IMR-90 (cell line): ENCODE measurements at regions not wholly inside any gene's neighbourhood (a gene's known extent, or its start where the extent isn't known, plus 50 kb on each side); places are given as distances from the start of the nearest gene placed in this dataset.

ENCODE experiments used
- ATAC-seq: fragments of 200-7000 bp; cut with Tn5 transposase; 2 replicates; pipeline ENCODE4 v1.9.1; 2020; ENCODE audit warnings: low read depth, mild to moderate bottlenecking, moderate library complexity
- BruUV-seq: library from RNA; stranded (reverse); fragments of 400-500 nt; replicated peaks from 2 replicates; lab custom pipeline; 2021; lab: Mats Ljungman, UMichigan
- CTCF ChIA-PET: fragments of 300-600 bp; formaldehyde crosslinking; extraction: SDS; loops from one replicate; lab custom pipeline; 2021; ENCODE audit warnings: antibody characterized with exemption; lab: Yijun Ruan, JAX
- POLR2A ChIA-PET: fragments of 300-600 bp; sonication (Branson Sonifier 250); formaldehyde crosslinking; loops from one replicate; lab custom pipeline; 2022; ENCODE audit warnings: antibody characterized with exemption; ENCODE audit not compliant: unreplicated experiment; lab: Charles Lee
- DNase-seq: peaks from one replicate; pipeline ENCODE4 v3.0.0; 2013
- H2AFZ ChIP-seq: replicated peaks from 2 replicates; pipeline ENCODE3; 2013; ENCODE audit warnings: low read length, mild to moderate bottlenecking; ENCODE audit not compliant: poor library complexity
- H2AK5ac ChIP-seq: 2 replicates; pipeline ENCODE4 v1.6.1; 2013; ENCODE audit warnings: low read depth, low read length, inconsistent platforms
- H2AK9ac ChIP-seq: replicated peaks from 2 replicates; pipeline ENCODE3; 2013; ENCODE audit warnings: mild to moderate bottlenecking, low read depth, low read length, moderate library complexity; ENCODE audit not compliant: poor library complexity
- H2BK120ac ChIP-seq: 2 replicates; pipeline ENCODE4 v1.6.1; 2013; ENCODE audit warnings: low read depth, low read length, inconsistent platforms
- H2BK15ac ChIP-seq: 3 replicates; pipeline ENCODE4 v1.6.1; 2013; ENCODE audit warnings: low read depth, low read length, inconsistent platforms
- H2BK20ac ChIP-seq: 2 replicates; pipeline ENCODE4 v1.6.1; 2013; ENCODE audit warnings: low read depth, mild to moderate bottlenecking, inconsistent platforms, low read length, moderate library complexity
- H2BK5ac ChIP-seq: 2 replicates; pipeline ENCODE4 v1.6.1; 2013; ENCODE audit warnings: mild to moderate bottlenecking, low read depth, low read length, inconsistent platforms; ENCODE audit not compliant: poor library complexity, severe bottlenecking
- H3K14ac ChIP-seq: replicated peaks from 2 replicates; pipeline ENCODE4 v1.6.1; 2013; ENCODE audit warnings: low read depth, low read length, inconsistent platforms
- H3K18ac ChIP-seq: 2 replicates; pipeline ENCODE4 v1.6.1; 2013; ENCODE audit warnings: low read depth, low read length, control low read depth
- H3K23ac ChIP-seq: 2 replicates; pipeline ENCODE4 v1.6.1; 2013; ENCODE audit warnings: low read depth, low read length, inconsistent platforms
- H3K27ac ChIP-seq: 2 replicates; pipeline ENCODE4 v1.5.1; 2013; ENCODE audit warnings: mild to moderate bottlenecking, control low read depth, low read length; ENCODE audit not compliant: insufficient read depth
- H3K27me3 ChIP-seq: 2 replicates; pipeline ENCODE4 v1.6.1; 2013; ENCODE audit warnings: low read length; ENCODE audit not compliant: control insufficient read depth, insufficient read depth
- H3K36me3 ChIP-seq: 2 replicates; pipeline ENCODE4 v1.6.1; 2013; ENCODE audit warnings: low read length, mixed read lengths; ENCODE audit not compliant: control insufficient read depth, insufficient read depth
- H3K4ac ChIP-seq: 2 replicates; pipeline ENCODE4 v1.6.1; 2013; ENCODE audit warnings: low read depth, low read length, inconsistent platforms
- H3K4me1 ChIP-seq: 2 replicates; pipeline ENCODE4 v1.6.1; 2013; ENCODE audit warnings: low read length, mixed read lengths; ENCODE audit not compliant: control insufficient read depth, insufficient read depth
- H3K4me2 ChIP-seq: 2 replicates; pipeline ENCODE4 v1.6.1; 2013; ENCODE audit warnings: low read depth, mild to moderate bottlenecking, control low read depth, low read length, moderate library complexity
- H3K4me3 ChIP-seq: 2 replicates; pipeline ENCODE4 v1.5.1; 2013; ENCODE audit warnings: low read depth, mild to moderate bottlenecking, control low read depth, low read length, moderate library complexity; ENCODE audit not compliant: insufficient read depth
- H3K56ac ChIP-seq: 2 replicates; pipeline ENCODE4 v1.6.1; 2013; ENCODE audit warnings: low read length, inconsistent platforms; ENCODE audit not compliant: insufficient read depth; ENCODE audit errors: extremely low read depth
- H3K79me1 ChIP-seq, 2 experiments: 2 replicates each; pipeline ENCODE4 v1.6.1; 2013; ENCODE audit warnings: low read length in 2 of 2, inconsistent platforms in 1 of 2, low read depth in 1 of 2
- H3K9ac ChIP-seq: 2 replicates; pipeline ENCODE4 v1.6.1; 2013; ENCODE audit warnings: low read depth, low read length, control low read depth
- H3K9me1 ChIP-seq: 2 replicates; pipeline ENCODE4 v1.6.1; 2013; ENCODE audit warnings: low read length, inconsistent platforms; ENCODE audit not compliant: insufficient read depth
- H3K9me3 ChIP-seq: 2 replicates; pipeline ENCODE4 v1.6.1; 2013; ENCODE audit warnings: low read length; ENCODE audit not compliant: control insufficient read depth, insufficient read depth
- H4K20me1 ChIP-seq: 2 replicates; pipeline ENCODE4 v1.6.1; 2013; ENCODE audit warnings: low read length, inconsistent platforms; ENCODE audit not compliant: insufficient read depth
- H4K5ac ChIP-seq: 2 replicates; pipeline ENCODE4 v1.6.1; 2013; ENCODE audit warnings: mild to moderate bottlenecking, low read depth, low read length, control low read depth
- H4K8ac ChIP-seq, 2 experiments: 2 replicates each; pipeline ENCODE4 v1.6.1; 2013; ENCODE audit warnings: low read depth in 2 of 2, low read length in 2 of 2, control low read depth in 1 of 2, inconsistent platforms in 1 of 2
- H4K91ac ChIP-seq: 2 replicates; pipeline ENCODE4 v1.6.1; 2013; ENCODE audit warnings: low read depth, low read length, inconsistent platforms; ENCODE audit not compliant: insufficient read depth
- BHLHE40 ChIP-seq: fragments of 150-350 bp; IDR thresholded peaks from 2 replicates; pipeline ENCODE4 v1.6.1; 2016; ENCODE audit warnings: mild to moderate bottlenecking, low read depth, low read length
- CEBPB ChIP-seq: IDR thresholded peaks from 2 replicates; pipeline ENCODE4 v1.6.1; 2012; ENCODE audit warnings: low read depth, low read length, improper control_type of control experiment
- CHD1 ChIP-seq: IDR thresholded peaks from 2 replicates; pipeline ENCODE4 v1.6.1; 2012; ENCODE audit warnings: low read depth, low read length, improper control_type of control experiment
- FOS ChIP-seq: fragments of 150-350 bp; IDR thresholded peaks from 2 replicates; pipeline ENCODE4 v1.6.1; 2016; ENCODE audit warnings: low read depth, low read length
- MAFK ChIP-seq: IDR thresholded peaks from 2 replicates; pipeline ENCODE4 v1.6.1; 2012; ENCODE audit warnings: low read depth, low read length, improper control_type of control experiment
- MAZ ChIP-seq: IDR thresholded peaks from 2 replicates; pipeline ENCODE4 v1.6.1; 2012; ENCODE audit warnings: low read depth, mild to moderate bottlenecking, low read length, improper control_type of control experiment, moderate library complexity, borderline replicate concordance
- MXI1 ChIP-seq: IDR thresholded peaks from 2 replicates; pipeline ENCODE4 v1.6.1; 2012; ENCODE audit warnings: low read depth, mild to moderate bottlenecking, low read length, moderate library complexity, borderline replicate concordance
- NFE2L2 ChIP-seq: fragments of 150-350 bp; IDR thresholded peaks from 2 replicates; pipeline ENCODE4 v1.6.1; 2016; ENCODE audit warnings: low read depth, mild to moderate bottlenecking, low read length
- POLR2A ChIP-seq: IDR thresholded peaks from 2 replicates; pipeline ENCODE4 v1.6.1; 2012; ENCODE audit warnings: mild to moderate bottlenecking, low read depth, low read length
- RAD21 ChIP-seq: IDR thresholded peaks from 2 replicates; pipeline ENCODE4 v1.6.1; 2012; ENCODE audit warnings: low read length, improper control_type of control experiment
- RCOR1 ChIP-seq: IDR thresholded peaks from 2 replicates; pipeline ENCODE4 v1.6.1; 2012; ENCODE audit warnings: mild to moderate bottlenecking, low read length, improper control_type of control experiment; ENCODE audit not compliant: insufficient replicate concordance
- RFX5 ChIP-seq: IDR thresholded peaks from 2 replicates; pipeline ENCODE4 v1.8.0; 2012; ENCODE audit warnings: low read depth, mild to moderate bottlenecking, low read length, moderate library complexity
- SMC3 ChIP-seq: fragments of 150-350 bp; IDR thresholded peaks from 2 replicates; pipeline ENCODE4 v1.6.1; 2016; ENCODE audit warnings: low read depth, mild to moderate bottlenecking, antibody characterized with exemption, low read length, moderate library complexity
- WGBS, 2 experiments: methylation state at CpG; one replicate each; pipeline versions ENCODE4 v1.1.5 to v1.1.7; 2013; ENCODE audit warnings: missing lambda C conversion rate in 2 of 2; ENCODE audit not compliant: insufficient read length in 1 of 2; ENCODE audit errors: extremely low coverage in 2 of 2; 5-methylcytosine and 5-hydroxymethylcytosine counted together
- dilution Hi-C: fragments of 300-500 bp; cut with HindIII; formaldehyde crosslinking; loops from one replicate; pipeline ENCODE4 v1.14.3; 2018; ENCODE audit warnings: low sequenced_read_pairs; ENCODE audit not compliant: unreplicated experiment
- in situ Hi-C: fragments of 300-500 bp; cut with MboI; formaldehyde crosslinking; loops from 3 replicates; pipeline ENCODE4 v1.14.3; 2019; ENCODE audit warnings: low sequenced_read_pairs, inconsistent platforms, mixed read lengths
- intact Hi-C: fragments of 100-400 bp; cut with micrococcal nuclease; formaldehyde crosslinking; loops from 2 replicates; pipeline ENCODE4 v1.10.0; 2022
- TF ChIP-seq, protein P1 (sequence below): fragments of 150-350 bp; IDR thresholded peaks from 2 replicates; pipeline ENCODE4 v1.6.1; 2017; ENCODE audit warnings: mild to moderate bottlenecking, antibody characterized with exemption, low read length, low read depth
- TF ChIP-seq, protein P2 (sequence below): conservative IDR thresholded peaks from 2 replicates; pipeline ENCODE4 v1.5.1; 2012; ENCODE audit warnings: mild to moderate bottlenecking, low read depth, low read length, improper control_type of control experiment
- TF ChIP-seq, protein P3 (sequence below): fragments of 150-350 bp; IDR thresholded peaks from 2 replicates; pipeline ENCODE4 v1.6.1; 2016; ENCODE audit warnings: low read depth, mild to moderate bottlenecking, low read length, moderate library complexity, borderline replicate concordance

- Histone ChIP-seq H3K18ac (no peak overlapping the region), H3K4me3 (no peak overlapping the region), H3K4me2 (no peak overlapping the region), H3K4ac (no peak overlapping the region), H4K8ac (no peak overlapping the region), H4K20me1 (no peaks in the 10 kb centered on the region), H3K14ac (no peak overlapping the region), H3K4me1 (no peaks in the 10 kb centered on the region), H3K23ac (no peak overlapping the region), H3K79me1 (no peaks in the 10 kb centered on the region), H2AFZ (no peak overlapping the region), H3K9me1 (no peaks in the 10 kb centered on the region), H3K36me3 (no peaks in the 10 kb centered on the region), H2AK5ac (no peak overlapping the region), H2BK20ac (no peak overlapping the region), H2BK15ac (no peak overlapping the region), H4K91ac (no peak overlapping the region), H3K27me3 (peaks cover 35% of the 10 kb centered on the region), H2BK120ac (no peak overlapping the region), H3K27ac (no peak overlapping the region), H2BK5ac (no peak overlapping the region), H3K56ac (no peak overlapping the region), H2AK9ac (no peak overlapping the region), H3K9ac (no peak overlapping the region), H3K9me3 (no peaks in the 10 kb centered on the region), H4K5ac (no peak overlapping the region)
- in situ Hi-C loops (no loop called here), dilution Hi-C loops (no loop called here), intact Hi-C loops (no loop called here)
- WGBS, 2 experiments = 93% methylated on average over 2 of the region's 5 CpGs; no CpG with 5 or more reads in 1 of the 2 experiments
- BruUV-seq = no TSS peak
- no peak for TF ChIP-seq RFX5
- TF ChIP-seq, protein P1, sequence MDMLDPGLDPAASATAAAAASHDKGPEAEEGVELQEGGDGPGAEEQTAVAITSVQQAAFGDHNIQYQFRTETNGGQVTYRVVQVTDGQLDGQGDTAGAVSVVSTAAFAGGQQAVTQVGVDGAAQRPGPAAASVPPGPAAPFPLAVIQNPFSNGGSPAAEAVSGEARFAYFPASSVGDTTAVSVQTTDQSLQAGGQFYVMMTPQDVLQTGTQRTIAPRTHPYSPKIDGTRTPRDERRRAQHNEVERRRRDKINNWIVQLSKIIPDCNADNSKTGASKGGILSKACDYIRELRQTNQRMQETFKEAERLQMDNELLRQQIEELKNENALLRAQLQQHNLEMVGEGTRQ = no peak
- TF ChIP-seq SMC3 = no peak
- TF ChIP-seq, protein P2, sequence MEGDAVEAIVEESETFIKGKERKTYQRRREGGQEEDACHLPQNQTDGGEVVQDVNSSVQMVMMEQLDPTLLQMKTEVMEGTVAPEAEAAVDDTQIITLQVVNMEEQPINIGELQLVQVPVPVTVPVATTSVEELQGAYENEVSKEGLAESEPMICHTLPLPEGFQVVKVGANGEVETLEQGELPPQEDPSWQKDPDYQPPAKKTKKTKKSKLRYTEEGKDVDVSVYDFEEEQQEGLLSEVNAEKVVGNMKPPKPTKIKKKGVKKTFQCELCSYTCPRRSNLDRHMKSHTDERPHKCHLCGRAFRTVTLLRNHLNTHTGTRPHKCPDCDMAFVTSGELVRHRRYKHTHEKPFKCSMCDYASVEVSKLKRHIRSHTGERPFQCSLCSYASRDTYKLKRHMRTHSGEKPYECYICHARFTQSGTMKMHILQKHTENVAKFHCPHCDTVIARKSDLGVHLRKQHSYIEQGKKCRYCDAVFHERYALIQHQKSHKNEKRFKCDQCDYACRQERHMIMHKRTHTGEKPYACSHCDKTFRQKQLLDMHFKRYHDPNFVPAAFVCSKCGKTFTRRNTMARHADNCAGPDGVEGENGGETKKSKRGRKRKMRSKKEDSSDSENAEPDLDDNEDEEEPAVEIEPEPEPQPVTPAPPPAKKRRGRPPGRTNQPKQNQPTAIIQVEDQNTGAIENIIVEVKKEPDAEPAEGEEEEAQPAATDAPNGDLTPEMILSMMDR = no peak
- TF ChIP-seq BHLHE40 = no peak
- TF ChIP-seq MAFK = no peak
- TF ChIP-seq RAD21 = no peak
- TF ChIP-seq NFE2L2 = no peak
- TF ChIP-seq POLR2A = no peak
- no peak for TF ChIP-seq FOS
- TF ChIP-seq CHD1 = no peak
- TF ChIP-seq CEBPB = no peak
- TF ChIP-seq RCOR1 = no peak
- TF ChIP-seq, protein P3, sequence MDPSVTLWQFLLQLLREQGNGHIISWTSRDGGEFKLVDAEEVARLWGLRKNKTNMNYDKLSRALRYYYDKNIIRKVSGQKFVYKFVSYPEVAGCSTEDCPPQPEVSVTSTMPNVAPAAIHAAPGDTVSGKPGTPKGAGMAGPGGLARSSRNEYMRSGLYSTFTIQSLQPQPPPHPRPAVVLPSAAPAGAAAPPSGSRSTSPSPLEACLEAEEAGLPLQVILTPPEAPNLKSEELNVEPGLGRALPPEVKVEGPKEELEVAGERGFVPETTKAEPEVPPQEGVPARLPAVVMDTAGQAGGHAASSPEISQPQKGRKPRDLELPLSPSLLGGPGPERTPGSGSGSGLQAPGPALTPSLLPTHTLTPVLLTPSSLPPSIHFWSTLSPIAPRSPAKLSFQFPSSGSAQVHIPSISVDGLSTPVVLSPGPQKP = no peak
- no peak for TF ChIP-seq MXI1
- no peak for TF ChIP-seq MAZ
- ATAC-seq = peak; percentile 37; the same call in 1 of the 2 replicates
- ChIA-PET POLR2A (no interaction called here), CTCF (interaction anchor here (1.5 kb wide), 1 partner anchor 60 kb away, joined by 4 read pairs; no protein-coding TSS in a partner anchor)
- DNase-seq = peak; percentile 14
Measured at GRCh38 chr14:90460136-90460535, 63.3 kb downstream of the CALM1 start.
